ENCODE measurements at regions not wholly inside any gene's neighbourhood (a gene's known extent, or its start where the extent isn't known, plus 50 kb on each side); places are given as distances from the start of the nearest gene placed in this dataset.

DNA sequence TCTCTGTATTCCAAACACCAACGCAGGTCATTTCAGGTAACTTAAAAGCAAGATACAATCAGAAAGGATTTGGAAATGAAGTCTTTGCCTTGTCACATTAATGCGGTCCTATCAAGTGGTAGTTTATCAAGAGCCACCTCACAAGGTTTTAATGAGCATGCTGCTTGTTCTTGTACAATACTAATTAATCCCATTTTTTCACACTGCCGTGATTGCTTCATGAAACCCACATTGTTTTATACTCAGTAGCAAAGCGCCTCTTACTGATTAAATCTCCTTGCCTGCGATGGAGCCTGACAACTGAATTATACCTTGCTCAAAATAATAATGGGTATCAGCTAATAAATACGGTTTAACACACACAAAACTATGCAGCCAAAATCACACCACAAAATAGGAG, 234.1 kb upstream of the TSHZ2 start:
- H3K4me1 ChIP-seq (ENCODE audit: control insufficient read depth in 1 of 2, insufficient read depth in 2 of 2, low read length in 2 of 2) = no peaks in the 10 kb centered on the region
- ATAC-seq (no peak), DNase-seq (ENCODE audit: low read depth, low spot score) (no peak)
- H3K9ac ChIP-seq (ENCODE audit: low read length) = no peak overlapping the region
- H3K9me2 ChIP-seq (ENCODE audit: insufficient read depth) = no peaks in the 10 kb centered on the region
- CTCF ChIA-PET = no interaction called here
- no peaks in the 10 kb centered on the region for H3K27me3 ChIP-seq (ENCODE audit: insufficient read depth, low read length)
- RAD21 ChIA-PET (ENCODE audit: low non-redundant PET in 1 of 2, low total read pairs in 2 of 2, uncharacterized antibody in 2 of 2, unreplicated experiment in 2 of 2) = no interaction called here
- H3K27ac ChIP-seq (ENCODE audit: low read depth, low read length) = no peak overlapping the region
- H2AFZ ChIP-seq (ENCODE audit: low read depth, low read length, poor library complexity, severe bottlenecking) = no peak overlapping the region
- no peak overlapping the region for H3K4me3 ChIP-seq (replicated peaks in 1 of 2; ENCODE audit: low read depth in 1 of 2, low read length in 2 of 2)
- no TSS peak for BruUV-seq (replicated peaks)
- no peak overlapping the region for H3K4me2 ChIP-seq (ENCODE audit: low read length)
- no peaks in the 10 kb centered on the region for H3K36me3 ChIP-seq (ENCODE audit: control insufficient read depth in 1 of 2, insufficient read depth in 2 of 2, low read length in 2 of 2)
- intact Hi-C loops (cut with micrococcal nuclease) = no loop called here
- TF ChIP-seq CEBPB (IDR thresholded peaks at IDR 0.05; ENCODE audit: low read depth) (no peak), ZFX (IDR thresholded peaks at IDR 0.05) (no peak), SIN3A (IDR thresholded peaks at IDR 0.05; ENCODE audit: low read depth) (no peak), ZNF274 (IDR thresholded peaks at IDR 0.05; ENCODE audit: low read depth, low read length) (no peak), CBX3 (IDR thresholded peaks at IDR 0.05; ENCODE audit: low read depth) (no peak), JUND (IDR thresholded peaks at IDR 0.05) (no peak), ATF3 (IDR thresholded peaks at IDR 0.05) (no peak)
- TF ChIP-seq, protein P1, sequence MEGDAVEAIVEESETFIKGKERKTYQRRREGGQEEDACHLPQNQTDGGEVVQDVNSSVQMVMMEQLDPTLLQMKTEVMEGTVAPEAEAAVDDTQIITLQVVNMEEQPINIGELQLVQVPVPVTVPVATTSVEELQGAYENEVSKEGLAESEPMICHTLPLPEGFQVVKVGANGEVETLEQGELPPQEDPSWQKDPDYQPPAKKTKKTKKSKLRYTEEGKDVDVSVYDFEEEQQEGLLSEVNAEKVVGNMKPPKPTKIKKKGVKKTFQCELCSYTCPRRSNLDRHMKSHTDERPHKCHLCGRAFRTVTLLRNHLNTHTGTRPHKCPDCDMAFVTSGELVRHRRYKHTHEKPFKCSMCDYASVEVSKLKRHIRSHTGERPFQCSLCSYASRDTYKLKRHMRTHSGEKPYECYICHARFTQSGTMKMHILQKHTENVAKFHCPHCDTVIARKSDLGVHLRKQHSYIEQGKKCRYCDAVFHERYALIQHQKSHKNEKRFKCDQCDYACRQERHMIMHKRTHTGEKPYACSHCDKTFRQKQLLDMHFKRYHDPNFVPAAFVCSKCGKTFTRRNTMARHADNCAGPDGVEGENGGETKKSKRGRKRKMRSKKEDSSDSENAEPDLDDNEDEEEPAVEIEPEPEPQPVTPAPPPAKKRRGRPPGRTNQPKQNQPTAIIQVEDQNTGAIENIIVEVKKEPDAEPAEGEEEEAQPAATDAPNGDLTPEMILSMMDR (IDR thresholded peaks at IDR 0.05 in 2 of 3, conservative IDR thresholded peaks at IDR 0.05 in 1 of 3; ENCODE audit: borderline replicate concordance in 1 of 3, insufficient read depth in 1 of 3, low read depth in 2 of 3, low read length in 2 of 3) = no peak
- no peaks in the 10 kb centered on the region for H4K20me1 ChIP-seq (ENCODE audit: insufficient read depth)
- POLR2A ChIA-PET = no interaction called here
- H3K79me2 ChIP-seq (ENCODE audit: insufficient read depth, low read length) = no peaks in the 10 kb centered on the region
- peaks cover 0 to 4% of the 10 kb centered on the region in 2 experiments; a peak in 2 of 4 replicates for H3K9me3 ChIP-seq (ENCODE audit: control insufficient read depth in 1 of 2, insufficient read depth in 1 of 2, low read depth in 1 of 2, low read length in 2 of 2)

GRCh38 chr20:52736507-52736906, 235.7 kb upstream of the TSHZ2 start:
- no peak overlapping the region for H3K9ac ChIP-seq (ENCODE audit: low read length)
- H3K4me3 ChIP-seq (replicated peaks in 1 of 2; ENCODE audit: low read depth in 1 of 2, low read length in 2 of 2) = no peak overlapping the region
- no peaks in the 10 kb centered on the region for H3K9me2 ChIP-seq (ENCODE audit: insufficient read depth)
- H3K27ac ChIP-seq (ENCODE audit: low read depth, low read length) = no peak overlapping the region
- no peaks in the 10 kb centered on the region for H3K79me2 ChIP-seq (ENCODE audit: insufficient read depth, low read length)
- ChIA-PET CTCF (no interaction called here), POLR2A (no interaction called here), RAD21 (ENCODE audit: low non-redundant PET in 1 of 2, low total read pairs in 2 of 2, uncharacterized antibody in 2 of 2, unreplicated experiment in 2 of 2) (no interaction called here)
- no peak overlapping the region for H3K4me2 ChIP-seq (ENCODE audit: low read length)
- DNase-seq (ENCODE audit: low read depth, low spot score) (no peak), ATAC-seq (no peak)
- H3K36me3 ChIP-seq (ENCODE audit: control insufficient read depth in 1 of 2, insufficient read depth in 2 of 2, low read length in 2 of 2) = no peaks in the 10 kb centered on the region
- no TSS peak for BruUV-seq (replicated peaks)
- no peaks in the 10 kb centered on the region; a peak in 2 of 4 replicates for H3K9me3 ChIP-seq (ENCODE audit: control insufficient read depth in 1 of 2, insufficient read depth in 1 of 2, low read depth in 1 of 2, low read length in 2 of 2)
- no peaks in the 10 kb centered on the region for H4K20me1 ChIP-seq (ENCODE audit: insufficient read depth)
- H3K4me1 ChIP-seq (ENCODE audit: control insufficient read depth in 1 of 2, insufficient read depth in 2 of 2, low read length in 2 of 2) = no peaks in the 10 kb centered on the region
- no peaks in the 10 kb centered on the region for H3K27me3 ChIP-seq (ENCODE audit: insufficient read depth, low read length)
- TF ChIP-seq SRF (IDR thresholded peaks at IDR 0.05; ENCODE audit: low read depth) = no peak
- TF ChIP-seq POLR2A (IDR thresholded peaks at IDR 0.05; ENCODE audit: borderline replicate concordance, extremely low read depth, insufficient read depth, insufficient read length) = no peak
- TF ChIP-seq EZH2phosphoT487 (IDR thresholded peaks at IDR 0.05; ENCODE audit: borderline replicate concordance) = no peak
- TF ChIP-seq CEBPB (IDR thresholded peaks at IDR 0.05; ENCODE audit: low read depth) = no peak
- TF ChIP-seq ELF1 (IDR thresholded peaks at IDR 0.05; ENCODE audit: borderline replicate concordance, low read depth) = no peak
- TF ChIP-seq, protein P1 (IDR thresholded peaks at IDR 0.05 in 2 of 3, conservative IDR thresholded peaks at IDR 0.05 in 1 of 3; ENCODE audit: borderline replicate concordance in 1 of 3, insufficient read depth in 1 of 3, low read depth in 2 of 3, low read length in 2 of 3) = no peak
- no peak for TF ChIP-seq POLR2AphosphoS5 (IDR thresholded peaks at IDR 0.05; ENCODE audit: low read depth, low read length)
- TF ChIP-seq EGR1 (IDR thresholded peaks at IDR 0.05; ENCODE audit: low read depth) = no peak
- intact Hi-C loops (cut with micrococcal nuclease) = no loop called here
- no peak overlapping the region for H2AFZ ChIP-seq (ENCODE audit: low read depth, low read length, poor library complexity, severe bottlenecking)

Data from HCT116 (cell line).